ENCODE measurements at regions not wholly inside any gene's neighbourhood (a gene's known extent, or its start where the extent isn't known, plus 50 kb on each side); places are given as distances from the start of the nearest gene placed in this dataset.

DNA sequence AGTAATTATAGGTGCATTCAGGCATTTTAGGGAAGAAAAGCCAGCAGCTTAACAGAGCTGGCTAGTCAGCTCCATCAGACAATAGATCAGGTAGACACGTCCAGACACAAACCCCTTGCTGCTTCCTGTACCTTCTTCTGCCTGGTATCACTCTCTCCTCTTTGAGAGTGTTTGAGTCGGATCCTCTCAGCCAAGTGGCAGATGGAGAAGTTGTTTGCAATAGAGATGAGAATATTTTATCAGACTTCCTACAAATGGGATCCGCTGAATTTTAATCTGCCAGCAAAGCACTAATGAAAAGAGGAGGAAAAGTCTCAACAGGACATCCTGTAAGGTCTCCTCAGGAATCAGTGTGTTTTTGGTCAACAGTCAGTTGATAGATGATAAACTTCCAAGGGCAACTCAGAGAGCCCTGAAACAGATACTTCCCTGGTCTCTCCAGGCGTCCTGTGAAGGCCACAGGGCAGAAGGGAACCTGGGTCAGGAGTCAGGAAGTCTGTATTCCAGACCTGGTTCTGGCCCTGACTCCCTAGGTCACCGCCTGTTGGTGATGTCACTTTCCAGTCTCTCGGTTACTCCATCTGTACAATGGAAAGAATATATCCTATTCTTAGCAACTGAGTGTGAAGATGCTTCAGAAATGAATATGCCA lies 62.1 kb upstream of the PROX1 start:
- WGBS: 64% methylated on average over 6 of the region's 6 CpGs
- peaks cover 0 to 6% (median 0%) of the 10 kb centered on the region in 4 donors for H3K27me3 ChIP-seq
- TF ChIP-seq, protein P1, sequence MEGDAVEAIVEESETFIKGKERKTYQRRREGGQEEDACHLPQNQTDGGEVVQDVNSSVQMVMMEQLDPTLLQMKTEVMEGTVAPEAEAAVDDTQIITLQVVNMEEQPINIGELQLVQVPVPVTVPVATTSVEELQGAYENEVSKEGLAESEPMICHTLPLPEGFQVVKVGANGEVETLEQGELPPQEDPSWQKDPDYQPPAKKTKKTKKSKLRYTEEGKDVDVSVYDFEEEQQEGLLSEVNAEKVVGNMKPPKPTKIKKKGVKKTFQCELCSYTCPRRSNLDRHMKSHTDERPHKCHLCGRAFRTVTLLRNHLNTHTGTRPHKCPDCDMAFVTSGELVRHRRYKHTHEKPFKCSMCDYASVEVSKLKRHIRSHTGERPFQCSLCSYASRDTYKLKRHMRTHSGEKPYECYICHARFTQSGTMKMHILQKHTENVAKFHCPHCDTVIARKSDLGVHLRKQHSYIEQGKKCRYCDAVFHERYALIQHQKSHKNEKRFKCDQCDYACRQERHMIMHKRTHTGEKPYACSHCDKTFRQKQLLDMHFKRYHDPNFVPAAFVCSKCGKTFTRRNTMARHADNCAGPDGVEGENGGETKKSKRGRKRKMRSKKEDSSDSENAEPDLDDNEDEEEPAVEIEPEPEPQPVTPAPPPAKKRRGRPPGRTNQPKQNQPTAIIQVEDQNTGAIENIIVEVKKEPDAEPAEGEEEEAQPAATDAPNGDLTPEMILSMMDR (IDR thresholded peaks at IDR 0.05): no peak
- TF ChIP-seq POLR2AphosphoS5 (IDR thresholded peaks at IDR 0.05): no peak
- TF ChIP-seq POLR2A (IDR thresholded peaks at IDR 0.05; ENCODE audit: low read depth): no peak
- TF ChIP-seq EP300 (IDR thresholded peaks at IDR 0.05): no peak
- H3K4me1 ChIP-seq: no peaks in the 10 kb centered on the region
- H3K9me3 ChIP-seq: no peaks in the 10 kb centered on the region
- intact Hi-C loops (cut with DNase I): no loop called here
- H3K27ac ChIP-seq (replicated peaks in 1 of 4): no peak overlapping the region
- DNase-seq (ENCODE audit: extremely low spot score): peak; percentile 68
- no peak overlapping the region for H3K4me3 ChIP-seq
- H3K36me3 ChIP-seq: no peaks in the 10 kb centered on the region

DNA sequence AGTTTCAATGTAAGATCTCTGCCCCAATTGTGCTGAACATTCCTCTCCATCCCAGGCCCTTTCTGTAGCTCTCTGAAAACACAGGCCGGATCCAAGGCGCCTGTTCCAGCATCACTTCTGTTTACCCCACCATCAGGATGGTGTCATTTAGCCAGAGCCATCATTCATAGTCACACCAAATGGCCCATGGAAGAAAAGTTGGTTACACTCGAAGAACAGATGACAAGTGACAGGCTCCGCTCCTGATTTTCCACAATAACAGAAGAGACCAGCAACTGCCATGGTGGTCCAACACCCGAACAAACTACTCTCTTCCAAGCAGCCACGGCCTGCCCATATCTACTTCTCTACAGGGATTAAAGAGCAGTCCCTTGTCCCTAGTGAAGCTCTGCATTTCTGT lies 59.9 kb upstream of the PROX1 start:
- no peak overlapping the region for H3K4me3 ChIP-seq
- H3K36me3 ChIP-seq: no peaks in the 10 kb centered on the region
- no peaks in the 10 kb centered on the region for H3K9me3 ChIP-seq
- WGBS: 78% methylated on average over 6 of the region's 6 CpGs
- no peaks in the 10 kb centered on the region for H3K4me1 ChIP-seq
- DNase-seq (ENCODE audit: extremely low spot score): peak; percentile 87
- H3K27me3 ChIP-seq: peaks cover 0 to 6% (median 2%) of the 10 kb centered on the region in 4 donors
- intact Hi-C loops (cut with DNase I): no loop called here
- TF ChIP-seq, protein P1 (IDR thresholded peaks at IDR 0.05): no peak
- TF ChIP-seq EP300 (IDR thresholded peaks at IDR 0.05): no peak
- TF ChIP-seq POLR2AphosphoS5 (IDR thresholded peaks at IDR 0.05): no peak
- no peak for TF ChIP-seq POLR2A (IDR thresholded peaks at IDR 0.05; ENCODE audit: low read depth)
- H3K27ac ChIP-seq (replicated peaks in 1 of 4): no peak overlapping the region

DNA sequence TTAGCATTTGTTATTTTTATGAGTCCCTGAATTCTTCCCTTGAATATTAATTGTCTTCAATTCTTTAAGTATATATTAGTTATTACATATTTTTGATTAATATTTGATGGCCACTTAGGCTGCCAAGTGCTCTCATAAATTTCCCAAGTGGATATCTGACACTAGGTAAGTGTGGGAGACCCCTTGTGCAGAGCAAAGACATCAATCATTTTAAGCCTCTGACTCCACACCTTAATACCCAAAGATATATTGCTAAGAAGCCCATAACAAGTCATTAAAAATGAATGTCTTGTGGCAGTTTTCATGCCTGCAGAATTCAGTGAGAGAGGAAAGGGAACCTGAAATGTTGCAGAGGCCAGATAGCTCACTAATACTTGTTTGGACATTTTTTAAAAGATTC lies 58.4 kb upstream of the PROX1 start:
- H3K4me3 ChIP-seq: no peak overlapping the region
- TF ChIP-seq POLR2A (IDR thresholded peaks at IDR 0.05; ENCODE audit: low read depth) (no peak), EP300 (IDR thresholded peaks at IDR 0.05) (no peak), POLR2AphosphoS5 (IDR thresholded peaks at IDR 0.05) (no peak)
- TF ChIP-seq, protein P1 (IDR thresholded peaks at IDR 0.05): no peak
- peaks cover 0 to 11% (median 2%) of the 10 kb centered on the region in 4 donors for H3K27me3 ChIP-seq

DNA sequence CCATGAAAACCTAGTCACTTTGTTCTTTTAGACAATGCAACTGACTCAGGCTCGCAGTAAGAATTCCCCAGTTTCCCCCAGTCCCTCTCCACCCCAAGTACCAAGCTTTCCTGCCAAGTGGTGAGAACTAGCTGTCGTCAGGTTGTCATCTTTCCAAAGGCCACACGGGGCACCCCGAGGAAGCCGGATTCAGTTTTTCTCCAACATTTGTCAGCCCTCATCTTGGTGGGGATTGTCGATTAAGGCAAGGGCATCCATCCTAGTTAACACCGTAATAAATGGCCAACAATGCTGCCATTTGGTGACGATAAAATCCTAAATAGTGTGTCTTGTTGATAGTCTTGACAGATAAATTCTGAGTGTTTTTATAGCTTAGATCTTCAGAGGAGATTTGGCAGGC lies 55.9 kb upstream of the PROX1 start:
- Histone ChIP-seq H3K27ac (replicated peaks in 1 of 4) (no peak overlapping the region), H3K27me3 (peaks cover 0 to 10% (median 2%) of the 10 kb centered on the region in 4 donors), H3K4me1 (no peaks in the 10 kb centered on the region), H3K9me3 (no peaks in the 10 kb centered on the region), H3K36me3 (no peaks in the 10 kb centered on the region), H3K4me3 (no peak overlapping the region)
- intact Hi-C loops (cut with DNase I): no loop called here
- peak; percentile 72 for DNase-seq (ENCODE audit: extremely low spot score)
- TF ChIP-seq, protein P1 (IDR thresholded peaks at IDR 0.05): no peak
- no peak for TF ChIP-seq POLR2A (IDR thresholded peaks at IDR 0.05; ENCODE audit: low read depth)
- TF ChIP-seq POLR2AphosphoS5 (IDR thresholded peaks at IDR 0.05): no peak
- TF ChIP-seq EP300 (IDR thresholded peaks at IDR 0.05): no peak
- 51% methylated on average over 8 of the region's 8 CpGs for WGBS

More for the DNA sequence above, 58.4 kb upstream of the PROX1 start:
- DNase-seq (ENCODE audit: extremely low spot score): peak; percentile 47
- H3K9me3 ChIP-seq: no peaks in the 10 kb centered on the region
- intact Hi-C loops (cut with DNase I): no loop called here
- no peaks in the 10 kb centered on the region for H3K4me1 ChIP-seq
- H3K36me3 ChIP-seq: no peaks in the 10 kb centered on the region
- H3K27ac ChIP-seq (replicated peaks in 1 of 4): no peak overlapping the region

DNA sequence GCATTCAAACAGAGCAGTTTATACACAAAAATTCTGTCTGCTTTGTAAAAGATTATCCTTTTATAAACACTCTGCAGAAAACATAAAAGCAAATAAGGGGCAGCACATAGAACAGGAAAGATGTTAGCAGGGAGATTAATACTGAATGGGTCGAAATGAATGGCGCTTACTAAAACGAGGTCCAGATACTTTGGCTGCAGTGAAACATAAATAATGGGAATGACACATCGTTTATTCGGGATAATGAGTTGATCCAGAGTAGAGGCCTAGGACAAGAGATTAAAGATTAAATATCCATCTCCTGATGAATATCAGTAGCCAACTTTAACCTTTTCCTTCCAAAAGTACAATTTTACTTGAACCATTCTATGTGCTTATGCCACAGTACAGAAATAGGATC lies 54.4 kb upstream of the PROX1 start:
- H3K4me3 ChIP-seq: no peak overlapping the region
- no peaks in the 10 kb centered on the region for H3K36me3 ChIP-seq
- no peak for DNase-seq (ENCODE audit: extremely low spot score)
- H3K27me3 ChIP-seq: peaks cover 0 to 10% (median 2%) of the 10 kb centered on the region in 4 donors
- no peaks in the 10 kb centered on the region for H3K9me3 ChIP-seq
- 33% methylated on average over 5 of the region's 5 CpGs for WGBS
- no peak overlapping the region for H3K27ac ChIP-seq (replicated peaks in 1 of 4)
- intact Hi-C loops (cut with DNase I): no loop called here
- TF ChIP-seq POLR2AphosphoS5 (IDR thresholded peaks at IDR 0.05): no peak
- H3K4me1 ChIP-seq: no peaks in the 10 kb centered on the region
